HG03103 (cell line): ENCODE measurements at regions not wholly inside any gene's neighbourhood (a gene's known extent, or its start where the extent isn't known, plus 50 kb on each side); places are given as distances from the start of the nearest gene placed in this dataset.

Experiments
- ATAC-seq: cut with Tn5 transposase; IDR thresholded peaks from one replicate; pipeline ENCODE4 v1.9.1; 2021; ENCODE audit warnings: low read depth; ENCODE audit not compliant: unreplicated experiment

GRCh38 chr5:60349891-60350415, 350.0 kb downstream of the DEPDC1B start:
- no peak for ATAC-seq

- ATAC-seq = no peak
Observed at GRCh38 chr5:60346393-60346792, 353.6 kb downstream of the DEPDC1B start.

- no peak for ATAC-seq
Observed at GRCh38 chr5:60343102-60343501, 356.9 kb downstream of the DEPDC1B start.

GRCh38 chr5:60340965-60341471, 358.9 kb downstream of the DEPDC1B start:
- peak; percentile 60 for ATAC-seq

- no peak for ATAC-seq
Observed at GRCh38 chr5:60340326-60340725, 359.6 kb downstream of the DEPDC1B start.

GRCh38 chr5:60339691-60340201, 360.2 kb downstream of the DEPDC1B start:
- ATAC-seq = no peak

GRCh38 chr5:60338846-60339245, 361.1 kb downstream of the DEPDC1B start:
- ATAC-seq = no peak

- no peak for ATAC-seq
Observed at GRCh38 chr5:60336491-60336890, 363.5 kb downstream of the DEPDC1B start.

GRCh38 chr5:60335913-60336312, 364.1 kb downstream of the DEPDC1B start:
- ATAC-seq = no peak

GRCh38 chr5:60334281-60334713, 365.7 kb downstream of the DEPDC1B start:
- ATAC-seq = no peak

GRCh38 chr5:60333005-60333571, 366.9 kb downstream of the DEPDC1B start:
- ATAC-seq = peak; percentile 14

GRCh38 chr5:60332244-60333004, 367.5 kb downstream of the DEPDC1B start:
- ATAC-seq = peak; percentile 57

- ATAC-seq = no peak
Observed at GRCh38 chr5:60330236-60330635, 369.7 kb downstream of the DEPDC1B start.

GRCh38 chr5:60325870-60326269, 374.1 kb downstream of the DEPDC1B start:
- no peak for ATAC-seq

- ATAC-seq = no peak
Observed at GRCh38 chr5:60323596-60323995, 376.4 kb downstream of the DEPDC1B start.

GRCh38 chr5:60312098-60312497, 387.9 kb downstream of the DEPDC1B start:
- ATAC-seq = no peak

- ATAC-seq = no peak
Observed at GRCh38 chr5:60299944-60300343, 400.0 kb downstream of the DEPDC1B start.

- no peak for ATAC-seq
Observed at GRCh38 chr5:60297658-60298057, 402.3 kb downstream of the DEPDC1B start.

- no peak for ATAC-seq
Observed at GRCh38 chr5:60295423-60295822, 401.9 kb upstream of the PDE4D start.

- no peak for ATAC-seq
Observed at GRCh38 chr5:60293518-60293917, 400.0 kb upstream of the PDE4D start.

GRCh38 chr5:60287174-60287771, 393.7 kb upstream of the PDE4D start:
- no peak for ATAC-seq
